HG02588 (cell line): ENCODE measurements at regions not wholly inside any gene's neighbourhood (a gene's known extent, or its start where the extent isn't known, plus 50 kb on each side); places are given as distances from the start of the nearest gene placed in this dataset.
"Not testable (repeated sequence)": the region's sequence is repeated elsewhere in the genome, so short reads cannot be mapped to it uniquely, and the experiment has no call there.

Experiments used
- ATAC-seq: cut with Tn5 transposase; IDR thresholded peaks from one replicate; pipeline ENCODE4 v1.9.1; 2021; ENCODE audit warnings: mild to moderate bottlenecking, moderate library complexity; ENCODE audit not compliant: unreplicated experiment

- ATAC-seq, result no peak
Observed at GRCh38 chr6:141976994-141977393, 155.7 kb upstream of the GJE1 start.

- ATAC-seq, result not testable (repeated sequence)
Observed at GRCh38 chr6:141969768-141970415, 162.8 kb upstream of the GJE1 start.

- ATAC-seq, result no peak
Observed at GRCh38 chr6:141969201-141969600, 163.5 kb upstream of the GJE1 start.

GRCh38 chr6:141968632-141969031 is 164.1 kb upstream of the GJE1 start:
- no peak for ATAC-seq

GRCh38 chr6:141965016-141965545 is 167.6 kb upstream of the GJE1 start:
- ATAC-seq, result no peak

GRCh38 chr6:141963543-141964295 is 169.0 kb upstream of the GJE1 start:
- no peak for ATAC-seq

GRCh38 chr6:141957271-141957670 is 175.5 kb upstream of the GJE1 start:
- ATAC-seq, result no peak

- no peak for ATAC-seq
Observed at GRCh38 chr6:141956868-141957267, 175.9 kb upstream of the GJE1 start.

GRCh38 chr6:141956046-141956761 is 176.5 kb upstream of the GJE1 start:
- ATAC-seq, result no peak

GRCh38 chr6:141953072-141953471 is 179.7 kb upstream of the GJE1 start:
- no peak for ATAC-seq

- ATAC-seq, result no peak
Observed at GRCh38 chr6:141946502-141946901, 186.2 kb upstream of the GJE1 start.

- ATAC-seq, result no peak
Observed at GRCh38 chr6:141938664-141939063, 194.1 kb upstream of the GJE1 start.

GRCh38 chr6:141932685-141933084 is 200.0 kb upstream of the GJE1 start:
- ATAC-seq, result no peak

GRCh38 chr6:141926200-141926900 is 206.4 kb upstream of the GJE1 start:
- peak; percentile 70 for ATAC-seq

- ATAC-seq, result no peak
Observed at GRCh38 chr6:141925001-141925400, 207.7 kb upstream of the GJE1 start.

- no peak for ATAC-seq
Observed at GRCh38 chr6:141922898-141923297, 209.8 kb upstream of the GJE1 start.

GRCh38 chr6:141916682-141917505 is 215.8 kb upstream of the GJE1 start:
- not testable (repeated sequence) for ATAC-seq

GRCh38 chr6:141914646-141915045 is 218.1 kb upstream of the GJE1 start:
- ATAC-seq, result no peak

- no peak for ATAC-seq
Observed at GRCh38 chr6:141906569-141907080, 226.1 kb upstream of the GJE1 start.

GRCh38 chr6:141890661-141891060 is 242.1 kb upstream of the GJE1 start:
- ATAC-seq, result no peak
